Left ventricle myocardium inferior (tissue), 1 donor: ENCODE measurements at regions not wholly inside any gene's neighbourhood (a gene's known extent, or its start where the extent isn't known, plus 50 kb on each side); places are given as distances from the start of the nearest gene placed in this dataset.

Experiments used
- DNase-seq: peaks from one replicate; pipeline ENCODE4 v3.0.0-alpha.2; 2020
- H3K27ac ChIP-seq: fragments of 200-600 bp; replicated peaks from 2 replicates; pipeline ENCODE4 v1.8.0; 2021
- H3K27me3 ChIP-seq: fragments of 200-600 bp; 2 replicates; pipeline ENCODE4 v1.8.0; 2021; ENCODE audit warnings: low read depth
- H3K36me3 ChIP-seq: fragments of 200-600 bp; 2 replicates; pipeline ENCODE4 v1.8.0; 2021
- H3K4me1 ChIP-seq: fragments of 200-600 bp; 2 replicates; pipeline ENCODE4 v1.8.0; 2021
- H3K4me3 ChIP-seq: fragments of 200-600 bp; 2 replicates; pipeline ENCODE4 v1.8.0; 2021; ENCODE audit warnings: mild to moderate bottlenecking, moderate library complexity
- H3K9me3 ChIP-seq: fragments of 200-600 bp; replicated peaks from 2 replicates; pipeline ENCODE4 v1.8.0; 2021
- CTCF ChIP-seq: fragments of 200-600 bp; IDR thresholded peaks from 2 replicates; pipeline ENCODE4 v1.8.0; 2021; ENCODE audit warnings: antibody characterized with exemption, mild to moderate bottlenecking, borderline replicate concordance
- intact Hi-C: fragments of 100-400 bp; cut with micrococcal nuclease; formaldehyde crosslinking; loops from one replicate; pipeline ENCODE4 v1.11.0; 2022
- donor health status: DM: no; HTN: yes; CAD: no; lungs with severe emphysema.

GRCh38 chr2:118431586-118431985 is 343.3 kb downstream of the INSIG2 start:
- Histone ChIP-seq H3K4me1 (no peaks in the 10 kb centered on the region), H3K27ac (no peak overlapping the region), H3K36me3 (no peaks in the 10 kb centered on the region), H3K9me3 (peaks cover 5% of the 10 kb centered on the region), H3K4me3 (no peak overlapping the region), H3K27me3 (peaks cover 28% of the 10 kb centered on the region)
- intact Hi-C loops: no loop called here
- TF ChIP-seq CTCF: no peak
- DNase-seq: no peak

GRCh38 chr2:118431165-118431517 is 342.9 kb downstream of the INSIG2 start:
- H3K36me3 ChIP-seq: no peaks in the 10 kb centered on the region
- H3K4me1 ChIP-seq: no peaks in the 10 kb centered on the region
- peaks cover 5% of the 10 kb centered on the region for H3K9me3 ChIP-seq
- H3K4me3 ChIP-seq: no peak overlapping the region
- H3K27me3 ChIP-seq: peaks cover 28% of the 10 kb centered on the region
- no peak for DNase-seq
- intact Hi-C loops: no loop called here
- H3K27ac ChIP-seq: no peak overlapping the region
- no peak for TF ChIP-seq CTCF

GRCh38 chr2:118430510-118431164 is 342.4 kb downstream of the INSIG2 start:
- H3K27me3 ChIP-seq: peaks cover 28% of the 10 kb centered on the region
- H3K4me3 ChIP-seq: no peak overlapping the region
- H3K36me3 ChIP-seq: no peaks in the 10 kb centered on the region
- no peak overlapping the region for H3K27ac ChIP-seq
- intact Hi-C loops: no loop called here
- H3K4me1 ChIP-seq: no peaks in the 10 kb centered on the region
- no peak for TF ChIP-seq CTCF
- no peak for DNase-seq
- H3K9me3 ChIP-seq: peaks cover 5% of the 10 kb centered on the region

- H3K36me3 ChIP-seq: no peaks in the 10 kb centered on the region
- H3K27me3 ChIP-seq: peaks cover 39% of the 10 kb centered on the region
- intact Hi-C loops: no loop called here
- no peak for TF ChIP-seq CTCF
- DNase-seq: no peak
- no peak overlapping the region for H3K4me3 ChIP-seq
- H3K4me1 ChIP-seq: no peaks in the 10 kb centered on the region
- H3K27ac ChIP-seq: no peak overlapping the region
- H3K9me3 ChIP-seq: peaks cover 12% of the 10 kb centered on the region
Measured at GRCh38 chr2:118425191-118425590, 336.9 kb downstream of the INSIG2 start.

GRCh38 chr2:118423776-118424175 is 335.5 kb downstream of the INSIG2 start:
- H3K4me3 ChIP-seq: no peak overlapping the region
- intact Hi-C loops: no loop called here
- H3K9me3 ChIP-seq: peaks cover 12% of the 10 kb centered on the region
- no peak for DNase-seq
- no peaks in the 10 kb centered on the region for H3K4me1 ChIP-seq
- H3K27ac ChIP-seq: no peak overlapping the region
- peaks cover 46% of the 10 kb centered on the region for H3K27me3 ChIP-seq
- TF ChIP-seq CTCF: no peak
- no peaks in the 10 kb centered on the region for H3K36me3 ChIP-seq
